Suprapubic skin (tissue), 4 donors: ENCODE measurements at regions not wholly inside any gene's neighbourhood (a gene's known extent, or its start where the extent isn't known, plus 50 kb on each side); places are given as distances from the start of the nearest gene placed in this dataset.

ENCODE experiments used
- DNase-seq, 2 donors: peaks; one replicate each; pipeline ENCODE4 v3.0.0-alpha.2; 2019; ENCODE audit warnings: low spot score in 2 of 2
- H3K27ac ChIP-seq: fragments of 200-600 bp; sonication (generic); one replicate; pipeline ENCODE4 v1.5.1; 2019
- H3K27me3 ChIP-seq: fragments of 200-600 bp; sonication (generic); one replicate; pipeline ENCODE4 v1.5.1; 2019
- H3K36me3 ChIP-seq: fragments of 200-600 bp; sonication (generic); one replicate; pipeline ENCODE4 v1.5.1; 2019
- H3K4me1 ChIP-seq: fragments of 200-600 bp; sonication (generic); one replicate; pipeline ENCODE4 v1.5.1; 2019
- H3K4me3 ChIP-seq: fragments of 200-600 bp; sonication (generic); one replicate; pipeline ENCODE4 v1.5.1; 2019; ENCODE audit warnings: mild to moderate bottlenecking
- H3K9me3 ChIP-seq: fragments of 200-600 bp; sonication (generic); one replicate; pipeline ENCODE4 v1.5.1; 2019
- EP300 ChIP-seq: sonication (generic); formaldehyde crosslinking; IDR thresholded peaks from one replicate; pipeline ENCODE4 v1.6.1; 2017; ENCODE audit warnings: antibody characterized with exemption
- POLR2A ChIP-seq, 2 donors: fragments of 450-650 bp; IDR thresholded peaks; one replicate each; pipeline ENCODE4 v1.6.1; 2017; ENCODE audit warnings: antibody characterized with exemption in 2 of 2, mild to moderate bottlenecking in 2 of 2, moderate library complexity in 2 of 2
- POLR2AphosphoS5 ChIP-seq, 3 donors: sonication (generic); formaldehyde crosslinking; IDR thresholded peaks; one replicate each; pipeline ENCODE4 v1.6.1; 2017; ENCODE audit warnings: antibody characterized with exemption in 3 of 3
- WGBS: methylation state at CpG from one replicate; pipeline ENCODE4 v1.1.5; 2018; 5-methylcytosine and 5-hydroxymethylcytosine counted together
- TF ChIP-seq, protein P1 (sequence below), 2 donors: fragments of 200-600 bp in 1 of 2; fragments of 450-650 bp in 1 of 2; sonication (generic) in 1 of 2; IDR thresholded peaks; one replicate each; pipeline ENCODE4 v1.5.1; 2016 to 2019; ENCODE audit warnings: antibody characterized with exemption in 2 of 2, mild to moderate bottlenecking in 1 of 2, moderate library complexity in 1 of 2

DNA sequence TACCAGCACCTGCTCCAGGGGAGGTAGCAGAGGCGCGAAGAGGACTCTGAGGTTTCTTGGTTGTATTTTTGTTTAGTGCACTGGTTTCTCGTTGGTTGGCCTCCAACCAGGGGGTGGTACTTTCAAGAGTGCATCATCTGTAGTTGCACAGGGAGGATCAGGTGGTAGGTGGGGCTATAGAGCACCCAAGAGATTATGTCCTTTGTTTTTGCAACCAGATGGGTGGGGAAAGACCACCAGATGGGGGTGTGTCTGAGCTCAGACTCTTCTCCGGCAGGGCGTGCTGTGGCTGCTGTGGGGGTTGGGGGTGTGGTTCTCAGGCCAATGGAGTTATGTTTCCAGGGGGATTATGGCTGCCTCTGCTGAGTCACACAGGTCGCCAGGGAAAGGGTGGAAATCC, 254.4 kb upstream of the KLF12 start:
- WGBS, result 94% methylated on average over 6 of the region's 6 CpGs
- no peaks in the 10 kb centered on the region for H3K27me3 ChIP-seq
- H3K4me1 ChIP-seq, result no peaks in the 10 kb centered on the region
- H3K4me3 ChIP-seq, result no peak overlapping the region
- DNase-seq, result no peak
- TF ChIP-seq EP300, result no peak
- TF ChIP-seq POLR2AphosphoS5 (IDR thresholded peaks at IDR 0.05), result no peak
- TF ChIP-seq, protein P1, sequence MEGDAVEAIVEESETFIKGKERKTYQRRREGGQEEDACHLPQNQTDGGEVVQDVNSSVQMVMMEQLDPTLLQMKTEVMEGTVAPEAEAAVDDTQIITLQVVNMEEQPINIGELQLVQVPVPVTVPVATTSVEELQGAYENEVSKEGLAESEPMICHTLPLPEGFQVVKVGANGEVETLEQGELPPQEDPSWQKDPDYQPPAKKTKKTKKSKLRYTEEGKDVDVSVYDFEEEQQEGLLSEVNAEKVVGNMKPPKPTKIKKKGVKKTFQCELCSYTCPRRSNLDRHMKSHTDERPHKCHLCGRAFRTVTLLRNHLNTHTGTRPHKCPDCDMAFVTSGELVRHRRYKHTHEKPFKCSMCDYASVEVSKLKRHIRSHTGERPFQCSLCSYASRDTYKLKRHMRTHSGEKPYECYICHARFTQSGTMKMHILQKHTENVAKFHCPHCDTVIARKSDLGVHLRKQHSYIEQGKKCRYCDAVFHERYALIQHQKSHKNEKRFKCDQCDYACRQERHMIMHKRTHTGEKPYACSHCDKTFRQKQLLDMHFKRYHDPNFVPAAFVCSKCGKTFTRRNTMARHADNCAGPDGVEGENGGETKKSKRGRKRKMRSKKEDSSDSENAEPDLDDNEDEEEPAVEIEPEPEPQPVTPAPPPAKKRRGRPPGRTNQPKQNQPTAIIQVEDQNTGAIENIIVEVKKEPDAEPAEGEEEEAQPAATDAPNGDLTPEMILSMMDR (IDR thresholded peaks at IDR 0.05), result no peak
- no peak for TF ChIP-seq POLR2A (IDR thresholded peaks at IDR 0.05)
- H3K9me3 ChIP-seq, result no peaks in the 10 kb centered on the region
- no peak overlapping the region for H3K27ac ChIP-seq
- no peaks in the 10 kb centered on the region for H3K36me3 ChIP-seq

DNA sequence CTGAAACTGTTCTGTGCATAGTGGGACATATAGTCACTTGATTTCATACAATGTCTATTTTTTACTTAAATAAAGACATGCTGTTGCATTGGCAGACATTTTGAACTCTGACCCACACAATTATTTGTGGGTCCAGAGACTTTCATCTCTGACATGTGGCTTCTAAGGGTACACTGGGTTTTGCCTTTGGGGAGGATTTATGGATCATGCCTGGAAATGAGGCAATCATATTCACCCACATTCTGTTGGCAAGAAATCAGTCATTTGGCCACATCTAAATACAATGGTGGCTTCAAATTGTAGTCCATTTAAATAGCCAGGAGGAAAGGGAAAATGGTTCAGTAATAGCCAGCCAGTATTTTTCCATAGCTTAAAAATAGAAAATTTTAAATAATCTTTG, 238.3 kb upstream of the KLF12 start:
- no peak for TF ChIP-seq POLR2AphosphoS5 (IDR thresholded peaks at IDR 0.05)
- no peak overlapping the region for H3K27ac ChIP-seq
- no peaks in the 10 kb centered on the region for H3K4me1 ChIP-seq
- no peaks in the 10 kb centered on the region for H3K36me3 ChIP-seq
- no peak overlapping the region for H3K4me3 ChIP-seq
- no peak for DNase-seq
- no peaks in the 10 kb centered on the region for H3K27me3 ChIP-seq
- H3K9me3 ChIP-seq, result no peaks in the 10 kb centered on the region

DNA sequence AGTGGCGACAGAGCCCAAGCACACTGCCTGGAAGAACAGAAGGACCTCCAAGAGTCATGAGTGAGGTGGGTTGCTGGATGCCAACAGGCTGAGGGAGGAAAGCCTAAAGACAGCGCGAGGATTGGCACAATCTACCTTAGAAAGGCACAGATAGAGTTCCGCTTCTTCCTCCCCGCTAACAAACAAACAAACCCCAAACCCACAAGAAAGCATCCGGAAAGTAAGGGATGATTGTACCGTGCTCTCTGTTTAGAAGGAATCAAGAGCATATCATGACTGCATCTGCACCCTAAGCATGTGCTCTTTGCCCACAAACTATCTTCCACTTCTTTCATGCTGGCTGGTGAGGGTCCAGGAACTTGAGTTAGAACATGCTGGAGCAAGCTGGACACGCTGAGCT, 233.0 kb upstream of the KLF12 start:
- H3K27me3 ChIP-seq, result no peaks in the 10 kb centered on the region
- H3K27ac ChIP-seq, result no peak overlapping the region
- TF ChIP-seq POLR2AphosphoS5 (IDR thresholded peaks at IDR 0.05), result no peak
- no peak for TF ChIP-seq POLR2A (IDR thresholded peaks at IDR 0.05)
- TF ChIP-seq EP300, result no peak
- TF ChIP-seq, protein P1 (IDR thresholded peaks at IDR 0.05), result no peak
- WGBS, result 95% methylated on average over 8 of the region's 8 CpGs
- H3K36me3 ChIP-seq, result no peaks in the 10 kb centered on the region
- H3K4me3 ChIP-seq, result no peak overlapping the region
- DNase-seq, result no peak
- no peaks in the 10 kb centered on the region for H3K9me3 ChIP-seq
- no peaks in the 10 kb centered on the region for H3K4me1 ChIP-seq

DNA sequence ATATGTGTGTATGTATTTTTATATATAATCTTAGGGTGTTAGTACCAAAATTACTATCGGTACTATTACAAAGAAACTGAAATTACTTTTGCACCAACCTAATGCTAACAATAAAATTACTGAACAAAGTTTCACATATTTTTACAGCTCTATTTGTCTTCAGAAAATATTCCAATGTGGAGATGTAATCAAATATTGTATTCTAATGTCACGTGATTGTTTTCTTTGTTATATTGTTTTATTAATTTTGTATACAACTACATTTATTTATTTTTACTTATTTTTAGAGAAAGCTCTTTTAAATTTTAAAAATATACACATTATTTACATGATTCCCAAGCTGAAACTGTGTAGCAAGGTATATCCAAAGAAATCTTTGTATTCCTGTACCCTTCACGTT, 227.1 kb upstream of the KLF12 start:
- no peak overlapping the region for H3K27ac ChIP-seq
- 93% methylated on average over 3 of the region's 3 CpGs for WGBS
- H3K9me3 ChIP-seq, result no peaks in the 10 kb centered on the region
- H3K4me1 ChIP-seq, result no peaks in the 10 kb centered on the region
- DNase-seq, result no peak
- no peak overlapping the region for H3K4me3 ChIP-seq
- no peaks in the 10 kb centered on the region for H3K36me3 ChIP-seq
- no peaks in the 10 kb centered on the region for H3K27me3 ChIP-seq
- TF ChIP-seq, protein P1 (IDR thresholded peaks at IDR 0.05), result no peak
- TF ChIP-seq POLR2A (IDR thresholded peaks at IDR 0.05) (no peak), POLR2AphosphoS5 (IDR thresholded peaks at IDR 0.05) (no peak), EP300 (no peak)

DNA sequence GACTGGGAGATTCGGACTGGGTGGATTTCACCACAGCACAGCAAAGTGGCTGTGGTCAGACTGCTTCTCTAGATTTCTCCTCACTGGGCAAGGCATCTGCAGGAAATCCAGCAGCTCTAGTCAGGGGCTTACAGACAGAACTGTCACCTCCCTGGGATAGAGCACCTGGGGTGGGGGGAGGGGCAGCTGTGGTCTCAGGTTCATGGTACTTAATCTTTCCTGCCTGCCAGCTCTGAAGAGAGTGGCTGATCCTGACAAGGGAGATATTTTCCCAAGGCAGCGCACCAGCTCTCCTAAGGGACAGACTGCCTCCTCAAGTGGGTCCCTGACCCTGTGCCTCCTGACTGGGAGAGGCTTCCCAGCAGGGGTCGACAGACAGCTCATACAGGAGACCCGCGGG, 212.8 kb upstream of the KLF12 start:
- Histone ChIP-seq H3K9me3 (no peaks in the 10 kb centered on the region), H3K36me3 (no peaks in the 10 kb centered on the region), H3K4me3 (no peak overlapping the region), H3K4me1 (no peaks in the 10 kb centered on the region), H3K27me3 (no peaks in the 10 kb centered on the region), H3K27ac (no peak overlapping the region)
- WGBS, result no CpG with 5 or more reads among the region's 5 CpGs
- no peak for DNase-seq
- TF ChIP-seq POLR2A (IDR thresholded peaks at IDR 0.05) (no peak), EP300 (no peak), POLR2AphosphoS5 (IDR thresholded peaks at IDR 0.05) (no peak)
- TF ChIP-seq, protein P1 (IDR thresholded peaks at IDR 0.05), result no peak

DNA sequence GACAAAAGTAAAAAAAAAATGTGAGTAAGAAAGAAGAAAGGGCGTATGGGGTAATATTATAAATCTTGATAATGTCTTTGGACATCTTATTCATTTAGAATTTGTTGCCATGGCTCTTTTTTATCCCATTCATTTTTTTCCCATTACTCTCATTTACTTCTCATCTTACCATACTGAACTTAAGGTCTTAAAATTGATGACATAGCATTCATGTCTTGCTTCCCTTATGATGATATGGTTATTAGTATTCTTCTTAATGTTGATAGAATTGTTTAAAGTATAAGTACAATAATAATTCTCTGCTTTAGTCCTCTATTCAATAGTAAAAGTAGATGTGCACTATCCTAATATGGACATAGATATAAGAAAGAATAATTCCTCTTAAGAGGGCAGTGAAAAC, 204.1 kb upstream of the KLF12 start:
- no peak overlapping the region for H3K27ac ChIP-seq
- H3K27me3 ChIP-seq, result no peaks in the 10 kb centered on the region
- H3K4me1 ChIP-seq, result no peaks in the 10 kb centered on the region
- WGBS, result 86% methylated on average over 1 of the region's 1 CpG
- TF ChIP-seq POLR2AphosphoS5 (IDR thresholded peaks at IDR 0.05) (no peak), POLR2A (IDR thresholded peaks at IDR 0.05) (no peak)
- TF ChIP-seq, protein P1 (IDR thresholded peaks at IDR 0.05), result no peak
- DNase-seq, result no peak
- H3K36me3 ChIP-seq, result no peaks in the 10 kb centered on the region
- H3K4me3 ChIP-seq, result no peak overlapping the region
- no peaks in the 10 kb centered on the region for H3K9me3 ChIP-seq
